ENCODE measurements at regions not wholly inside any gene's neighbourhood (a gene's known extent, or its start where the extent isn't known, plus 50 kb on each side); places are given as distances from the start of the nearest gene placed in this dataset.

DNA sequence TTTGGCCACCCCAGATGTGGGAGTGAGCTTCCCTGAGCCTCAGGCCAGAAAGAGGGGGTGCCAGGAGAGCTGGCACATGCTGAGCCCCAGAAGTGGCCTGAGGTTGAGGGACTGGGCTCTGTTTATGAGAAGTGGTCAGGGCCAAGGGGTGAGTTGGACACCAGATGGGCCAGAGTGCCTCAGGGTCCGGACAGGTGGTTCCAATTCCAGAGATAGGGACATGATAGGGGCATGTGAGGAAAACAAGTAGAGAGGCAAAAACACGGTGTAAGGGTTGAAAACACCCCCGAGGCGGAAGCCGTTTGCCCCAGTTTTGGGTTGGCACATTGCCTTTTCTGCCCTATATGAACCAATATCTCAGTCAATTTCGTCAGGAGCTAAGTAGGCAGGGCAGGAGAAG lies 125.6 kb upstream of the NFIB start:
- Mint-ChIP-seq H3K4me1 (peaks cover 7% of the 10 kb centered on the region), H3K27me3 (ENCODE audit: insufficient read depth, low read depth, poor library complexity) (no peaks in the 10 kb centered on the region), H3K4me3 (no peak overlapping the region), H3K36me3 (ENCODE audit: low read depth) (no peaks in the 10 kb centered on the region), H3K27ac (no peak overlapping the region), H3K9me3 (no peaks in the 10 kb centered on the region)
- Histone ChIP-seq H3K4me1 (ENCODE audit: insufficient read depth) (no peaks in the 10 kb centered on the region), H3K27ac (ENCODE audit: low read depth) (no peak overlapping the region), H3K9me2 (ENCODE audit: insufficient read depth) (no peaks in the 10 kb centered on the region), H3K4me3 (no peak overlapping the region), H3K79me2 (replicated peaks; ENCODE audit: insufficient read depth) (no peaks in the 10 kb centered on the region), H3F3A (replicated peaks; ENCODE audit: low read depth) (no peaks in the 10 kb centered on the region), H2AFZ (peak overlapping the region; percentile 72; the same call in 1 of the 2 replicates), H3K36me3 (ENCODE audit: insufficient read depth) (no peaks in the 10 kb centered on the region), H4K20me1 (replicated peaks; ENCODE audit: insufficient read depth) (no peaks in the 10 kb centered on the region), H3K27me3 (ENCODE audit: insufficient read depth) (no peaks in the 10 kb centered on the region), H3K4me2 (no peak overlapping the region)
- DNase-seq (ENCODE audit: low spot score) = no peak
- TF ChIP-seq, protein P1, sequence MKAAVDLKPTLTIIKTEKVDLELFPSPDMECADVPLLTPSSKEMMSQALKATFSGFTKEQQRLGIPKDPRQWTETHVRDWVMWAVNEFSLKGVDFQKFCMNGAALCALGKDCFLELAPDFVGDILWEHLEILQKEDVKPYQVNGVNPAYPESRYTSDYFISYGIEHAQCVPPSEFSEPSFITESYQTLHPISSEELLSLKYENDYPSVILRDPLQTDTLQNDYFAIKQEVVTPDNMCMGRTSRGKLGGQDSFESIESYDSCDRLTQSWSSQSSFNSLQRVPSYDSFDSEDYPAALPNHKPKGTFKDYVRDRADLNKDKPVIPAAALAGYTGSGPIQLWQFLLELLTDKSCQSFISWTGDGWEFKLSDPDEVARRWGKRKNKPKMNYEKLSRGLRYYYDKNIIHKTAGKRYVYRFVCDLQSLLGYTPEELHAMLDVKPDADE (IDR thresholded peaks at IDR 0.05) = no peak
- TF ChIP-seq ZNF331 (CRISPR knock-in tag; IDR thresholded peaks at IDR 0.05; ENCODE audit: low read depth) = no peak
- TF ChIP-seq, protein P2, sequence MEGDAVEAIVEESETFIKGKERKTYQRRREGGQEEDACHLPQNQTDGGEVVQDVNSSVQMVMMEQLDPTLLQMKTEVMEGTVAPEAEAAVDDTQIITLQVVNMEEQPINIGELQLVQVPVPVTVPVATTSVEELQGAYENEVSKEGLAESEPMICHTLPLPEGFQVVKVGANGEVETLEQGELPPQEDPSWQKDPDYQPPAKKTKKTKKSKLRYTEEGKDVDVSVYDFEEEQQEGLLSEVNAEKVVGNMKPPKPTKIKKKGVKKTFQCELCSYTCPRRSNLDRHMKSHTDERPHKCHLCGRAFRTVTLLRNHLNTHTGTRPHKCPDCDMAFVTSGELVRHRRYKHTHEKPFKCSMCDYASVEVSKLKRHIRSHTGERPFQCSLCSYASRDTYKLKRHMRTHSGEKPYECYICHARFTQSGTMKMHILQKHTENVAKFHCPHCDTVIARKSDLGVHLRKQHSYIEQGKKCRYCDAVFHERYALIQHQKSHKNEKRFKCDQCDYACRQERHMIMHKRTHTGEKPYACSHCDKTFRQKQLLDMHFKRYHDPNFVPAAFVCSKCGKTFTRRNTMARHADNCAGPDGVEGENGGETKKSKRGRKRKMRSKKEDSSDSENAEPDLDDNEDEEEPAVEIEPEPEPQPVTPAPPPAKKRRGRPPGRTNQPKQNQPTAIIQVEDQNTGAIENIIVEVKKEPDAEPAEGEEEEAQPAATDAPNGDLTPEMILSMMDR (conservative IDR thresholded peaks at IDR 0.05; ENCODE audit: low read depth in 2 of 2) = no peak
- no peak for TF ChIP-seq CREB1 (CRISPR knock-in tag; IDR thresholded peaks at IDR 0.05; ENCODE audit: low read depth)
- TF ChIP-seq EZH2phosphoT487 (IDR thresholded peaks at IDR 0.05; ENCODE audit: unreplicated experiment) = no peak
- TF ChIP-seq, protein P3, sequence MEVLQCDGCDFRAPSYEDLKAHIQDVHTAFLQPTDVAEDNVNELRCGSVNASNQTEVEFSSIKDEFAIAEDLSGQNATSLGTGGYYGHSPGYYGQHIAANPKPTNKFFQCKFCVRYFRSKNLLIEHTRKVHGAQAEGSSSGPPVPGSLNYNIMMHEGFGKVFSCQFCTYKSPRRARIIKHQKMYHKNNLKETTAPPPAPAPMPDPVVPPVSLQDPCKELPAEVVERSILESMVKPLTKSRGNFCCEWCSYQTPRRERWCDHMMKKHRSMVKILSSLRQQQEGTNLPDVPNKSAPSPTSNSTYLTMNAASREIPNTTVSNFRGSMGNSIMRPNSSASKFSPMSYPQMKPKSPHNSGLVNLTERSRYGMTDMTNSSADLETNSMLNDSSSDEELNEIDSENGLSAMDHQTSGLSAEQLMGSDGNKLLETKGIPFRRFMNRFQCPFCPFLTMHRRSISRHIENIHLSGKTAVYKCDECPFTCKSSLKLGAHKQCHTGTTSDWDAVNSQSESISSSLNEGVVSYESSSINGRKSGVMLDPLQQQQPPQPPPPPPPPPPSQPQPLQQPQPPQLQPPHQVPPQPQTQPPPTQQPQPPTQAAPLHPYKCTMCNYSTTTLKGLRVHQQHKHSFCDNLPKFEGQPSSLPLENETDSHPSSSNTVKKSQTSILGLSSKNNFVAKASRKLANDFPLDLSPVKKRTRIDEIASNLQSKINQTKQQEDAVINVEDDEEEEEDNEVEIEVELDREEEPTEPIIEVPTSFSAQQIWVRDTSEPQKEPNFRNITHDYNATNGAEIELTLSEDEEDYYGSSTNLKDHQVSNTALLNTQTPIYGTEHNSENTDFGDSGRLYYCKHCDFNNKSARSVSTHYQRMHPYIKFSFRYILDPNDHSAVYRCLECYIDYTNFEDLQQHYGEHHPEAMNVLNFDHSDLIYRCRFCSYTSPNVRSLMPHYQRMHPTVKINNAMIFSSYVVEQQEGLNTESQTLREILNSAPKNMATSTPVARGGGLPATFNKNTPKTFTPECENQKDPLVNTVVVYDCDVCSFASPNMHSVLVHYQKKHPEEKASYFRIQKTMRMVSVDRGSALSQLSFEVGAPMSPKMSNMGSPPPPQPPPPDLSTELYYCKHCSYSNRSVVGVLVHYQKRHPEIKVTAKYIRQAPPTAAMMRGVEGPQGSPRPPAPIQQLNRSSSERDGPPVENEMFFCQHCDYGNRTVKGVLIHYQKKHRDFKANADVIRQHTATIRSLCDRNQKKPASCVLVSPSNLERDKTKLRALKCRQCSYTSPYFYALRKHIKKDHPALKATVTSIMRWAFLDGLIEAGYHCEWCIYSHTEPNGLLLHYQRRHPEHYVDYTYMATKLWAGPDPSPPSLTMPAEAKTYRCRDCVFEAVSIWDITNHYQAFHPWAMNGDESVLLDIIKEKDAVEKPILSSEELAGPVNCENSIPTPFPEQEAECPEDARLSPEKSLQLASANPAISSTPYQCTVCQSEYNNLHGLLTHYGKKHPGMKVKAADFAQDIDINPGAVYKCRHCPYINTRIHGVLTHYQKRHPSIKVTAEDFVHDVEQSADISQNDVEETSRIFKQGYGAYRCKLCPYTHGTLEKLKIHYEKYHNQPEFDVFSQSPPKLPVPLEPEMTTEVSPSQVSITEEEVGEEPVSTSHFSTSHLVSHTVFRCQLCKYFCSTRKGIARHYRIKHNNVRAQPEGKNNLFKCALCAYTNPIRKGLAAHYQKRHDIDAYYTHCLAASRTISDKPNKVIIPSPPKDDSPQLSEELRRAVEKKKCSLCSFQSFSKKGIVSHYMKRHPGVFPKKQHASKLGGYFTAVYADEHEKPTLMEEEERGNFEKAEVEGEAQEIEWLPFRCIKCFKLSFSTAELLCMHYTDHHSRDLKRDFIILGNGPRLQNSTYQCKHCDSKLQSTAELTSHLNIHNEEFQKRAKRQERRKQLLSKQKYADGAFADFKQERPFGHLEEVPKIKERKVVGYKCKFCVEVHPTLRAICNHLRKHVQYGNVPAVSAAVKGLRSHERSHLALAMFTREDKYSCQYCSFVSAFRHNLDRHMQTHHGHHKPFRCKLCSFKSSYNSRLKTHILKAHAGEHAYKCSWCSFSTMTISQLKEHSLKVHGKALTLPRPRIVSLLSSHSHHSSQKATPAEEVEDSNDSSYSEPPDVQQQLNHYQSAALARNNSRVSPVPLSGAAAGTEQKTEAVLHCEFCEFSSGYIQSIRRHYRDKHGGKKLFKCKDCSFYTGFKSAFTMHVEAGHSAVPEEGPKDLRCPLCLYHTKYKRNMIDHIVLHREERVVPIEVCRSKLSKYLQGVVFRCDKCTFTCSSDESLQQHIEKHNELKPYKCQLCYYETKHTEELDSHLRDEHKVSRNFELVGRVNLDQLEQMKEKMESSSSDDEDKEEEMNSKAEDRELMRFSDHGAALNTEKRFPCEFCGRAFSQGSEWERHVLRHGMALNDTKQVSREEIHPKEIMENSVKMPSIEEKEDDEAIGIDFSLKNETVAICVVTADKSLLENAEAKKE (CRISPR knock-in tag; IDR thresholded peaks at IDR 0.05) = no peak
- no peak for ATAC-seq
